ENCODE measurements at regions not wholly inside any gene's neighbourhood (a gene's known extent, or its start where the extent isn't known, plus 50 kb on each side); places are given as distances from the start of the nearest gene placed in this dataset.

- H3K4me2 ChIP-seq (ENCODE audit: control insufficient read depth, insufficient read depth): no peak overlapping the region
- no TSS peak for BruUV-seq (replicated peaks)
- ChIA-PET SMC1A (ENCODE audit: uncharacterized antibody, unreplicated experiment) (interaction anchor here (0.9 kb wide), 1 partner anchor 97 kb away, joined by 3 read pairs; no protein-coding TSS in a partner anchor), RAD21 (ENCODE audit: unreplicated experiment) (no interaction called here), POLR2A (interaction anchor here (0.7 kb wide), 1 partner anchor 48 kb away, joined by 7 read pairs; no protein-coding TSS in a partner anchor), CTCF (no interaction called here)
- DNase-seq (ENCODE audit: low read depth, low spot score): no peak
- in situ Hi-C loops (cut with MboI): no loop called here
- H3K79me2 ChIP-seq (ENCODE audit: control insufficient read depth, insufficient read depth, low read length): no peaks in the 10 kb centered on the region
- no peak overlapping the region for H2AFZ ChIP-seq (ENCODE audit: control insufficient read depth, low read depth, low read length)
- no peaks in the 10 kb centered on the region for H3K9me3 ChIP-seq (replicated peaks; ENCODE audit: control insufficient read depth, insufficient read depth, low read length)
- TF ChIP-seq MEF2B (IDR thresholded peaks at IDR 0.05; ENCODE audit: partially characterized antibody, poor library complexity, severe bottlenecking) (no peak), POLR2AphosphoS5 (IDR thresholded peaks at IDR 0.05; ENCODE audit: low read length) (no peak), ATF3 (IDR thresholded peaks at IDR 0.05; ENCODE audit: borderline replicate concordance, extremely low read depth, low read depth, low read length) (no peak), CHD1 (IDR thresholded peaks at IDR 0.05; ENCODE audit: low read depth, low read length) (no peak), IRF3 (IDR thresholded peaks at IDR 0.05) (no peak), SMAD5 (IDR thresholded peaks at IDR 0.05; ENCODE audit: low read depth) (no peak), ATF7 (IDR thresholded peaks at IDR 0.05; ENCODE audit: low read depth) (no peak), RBBP5 (conservative IDR thresholded peaks at IDR 0.05) (no peak), SMARCA5 (IDR thresholded peaks at IDR 0.05) (no peak), IRF4 (IDR thresholded peaks at IDR 0.05; ENCODE audit: low read depth, low read length) (no peak), NRF1 (conservative IDR thresholded peaks at IDR 0.05; ENCODE audit: low read depth, low read length) (no peak)
- no peak overlapping the region for H3K9ac ChIP-seq (ENCODE audit: control insufficient read depth, insufficient read depth, low read length)
- intact Hi-C loops (cut with micrococcal nuclease; ENCODE audit: unreplicated experiment): no loop called here
- no peaks in the 10 kb centered on the region for H3K36me3 ChIP-seq (ENCODE audit: control insufficient read depth in 2 of 2, insufficient read depth in 2 of 2, low read length in 1 of 2)
- no peak for FAIRE-seq
- 10% methylated on average over 6 of the region's 6 CpGs for WGBS (ENCODE audit: insufficient coverage, insufficient replicate concordance, low lambda C conversion rate, missing lambda C conversion rate)
- H3K27ac ChIP-seq (ENCODE audit: control insufficient read depth, insufficient read depth): no peak overlapping the region
- H4K20me1 ChIP-seq (ENCODE audit: control insufficient read depth, insufficient read depth): no peaks in the 10 kb centered on the region
- H3K4me1 ChIP-seq (ENCODE audit: control insufficient read depth, insufficient read depth, low read length): no peaks in the 10 kb centered on the region
- H3K27me3 ChIP-seq (replicated peaks in 1 of 2; ENCODE audit: control insufficient read depth in 2 of 2, insufficient read depth in 2 of 2, low read length in 1 of 2): no peaks in the 10 kb centered on the region; a peak in 1 of 4 replicates
- no peak overlapping the region for H3K4me3 ChIP-seq
- no peak for ATAC-seq
Observed at GRCh38 chr5:167900340-167900935, 391.0 kb upstream of the WWC1 start.

Measured in GM12878 (cell line).